Loucy (cell line): ENCODE measurements at regions not wholly inside any gene's neighbourhood (a gene's known extent, or its start where the extent isn't known, plus 50 kb on each side); places are given as distances from the start of the nearest gene placed in this dataset.

ENCODE experiments used
- H2AFZ ChIP-seq: fragments of 200-600 bp; sonication (generic); 2 replicates; pipeline ENCODE4 v1.6.0; 2016; ENCODE audit warnings: antibody characterized with exemption, mild to moderate bottlenecking, low read length, moderate library complexity
- H3F3A ChIP-seq: fragments of 200-600 bp; 2 replicates; pipeline ENCODE4 v1.6.0; 2016; ENCODE audit warnings: antibody characterized with exemption, low read depth, mild to moderate bottlenecking
- H3K27me3 ChIP-seq: fragments of 200-600 bp; sonication (generic); 2 replicates; pipeline ENCODE4 v1.6.1; 2014; ENCODE audit warnings: low read length, mild to moderate bottlenecking; ENCODE audit not compliant: insufficient read depth, poor library complexity, severe bottlenecking
- H3K36me3 ChIP-seq: fragments of 200-600 bp; sonication (generic); 2 replicates; pipeline ENCODE4 v1.6.1; 2016; ENCODE audit warnings: low read length; ENCODE audit not compliant: insufficient read depth
- H3K4me1 ChIP-seq: fragments of 200-600 bp; sonication (generic); 2 replicates; pipeline ENCODE4 v1.5.1; 2014; ENCODE audit warnings: low read length, mild to moderate bottlenecking; ENCODE audit not compliant: insufficient read depth, poor library complexity, severe bottlenecking
- H3K4me2 ChIP-seq: fragments of 200-600 bp; sonication (generic); 2 replicates; pipeline ENCODE4 v1.6.0; 2014; ENCODE audit warnings: antibody characterized with exemption, low read length, low read depth, mild to moderate bottlenecking; ENCODE audit not compliant: poor library complexity, severe bottlenecking
- H3K4me3 ChIP-seq: fragments of 200-600 bp; sonication (generic); 2 replicates; pipeline ENCODE4 v1.5.1; 2014; ENCODE audit warnings: low read length, mild to moderate bottlenecking, mixed read lengths; ENCODE audit not compliant: poor library complexity, severe bottlenecking
- H3K79me2 ChIP-seq: fragments of 200-600 bp; sonication (generic); 2 replicates; pipeline ENCODE4 v1.6.1; 2014; ENCODE audit warnings: low read length; ENCODE audit not compliant: insufficient read depth
- H3K9ac ChIP-seq: fragments of 200-600 bp; sonication (generic); 2 replicates; pipeline ENCODE4 v1.6.0; 2014; ENCODE audit warnings: mild to moderate bottlenecking, low read depth, low read length, moderate library complexity; ENCODE audit not compliant: poor library complexity, severe bottlenecking
- H3K9me2 ChIP-seq: fragments of 200-600 bp; sonication (generic); replicated peaks from 2 replicates; pipeline ENCODE4 v1.6.1; 2016; ENCODE audit warnings: low read depth, low read length, mixed read lengths
- H3K9me3 ChIP-seq: fragments of 200-600 bp; sonication (generic); 2 replicates; pipeline ENCODE4 v1.6.1; 2014; ENCODE audit warnings: mild to moderate bottlenecking, antibody characterized with exemption, low read length, low read depth; ENCODE audit not compliant: insufficient read depth
- H4K20me1 ChIP-seq: fragments of 200-600 bp; sonication (generic); 2 replicates; pipeline ENCODE4 v1.6.0; 2014; ENCODE audit warnings: antibody characterized with exemption, low read length, mild to moderate bottlenecking; ENCODE audit not compliant: insufficient read depth, poor library complexity, severe bottlenecking
- CTCF ChIP-seq: fragments of 200-600 bp; sonication (generic); conservative IDR thresholded peaks from 2 replicates; pipeline ENCODE4 v1.5.1; 2014; ENCODE audit warnings: mild to moderate bottlenecking, antibody characterized with exemption, low read length
- EZH2phosphoT487 ChIP-seq: fragments of 200-600 bp; IDR thresholded peaks from 2 replicates; pipeline ENCODE4 v1.6.1; 2018; ENCODE audit warnings: antibody characterized with exemption, mild to moderate bottlenecking, moderate library complexity, borderline replicate concordance

DNA sequence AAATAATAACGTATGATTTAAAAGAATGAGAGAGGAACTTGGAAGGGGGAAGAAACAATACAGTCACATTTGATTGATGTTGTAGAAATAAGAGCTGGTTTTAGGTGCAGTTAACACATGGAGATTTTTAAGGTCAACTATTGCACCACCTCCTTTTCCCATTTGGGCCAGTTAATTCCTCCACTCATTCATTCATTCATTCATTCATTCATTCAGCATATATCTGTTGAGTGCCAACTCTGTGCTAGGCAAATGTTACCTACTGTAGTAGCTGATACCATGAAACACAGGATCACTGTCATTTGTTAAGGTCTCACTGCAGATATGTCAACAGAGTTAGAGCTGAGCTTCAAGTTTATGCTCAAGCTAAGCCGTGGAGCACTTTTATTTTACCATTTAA, 115.7 kb upstream of the ARID2 start:
- H3K4me2 ChIP-seq: no peak overlapping the region
- no peak overlapping the region for H3K9ac ChIP-seq
- no peaks in the 10 kb centered on the region for H3K79me2 ChIP-seq
- H4K20me1 ChIP-seq: no peaks in the 10 kb centered on the region
- no peaks in the 10 kb centered on the region for H3K9me2 ChIP-seq
- H3K4me3 ChIP-seq: no peak overlapping the region
- no peak overlapping the region for H2AFZ ChIP-seq
- peaks cover 6% of the 10 kb centered on the region for H3K4me1 ChIP-seq
- TF ChIP-seq CTCF: no peak
- no peak for TF ChIP-seq EZH2phosphoT487
- H3K9me3 ChIP-seq: no peaks in the 10 kb centered on the region
- H3K27me3 ChIP-seq: no peaks in the 10 kb centered on the region
- H3F3A ChIP-seq: no peaks in the 10 kb centered on the region
- H3K36me3 ChIP-seq: no peaks in the 10 kb centered on the region

- Histone ChIP-seq H3K4me3 (no peak overlapping the region), H3K9ac (no peak overlapping the region), H2AFZ (no peak overlapping the region), H3K36me3 (no peaks in the 10 kb centered on the region), H4K20me1 (no peaks in the 10 kb centered on the region), H3K9me2 (no peaks in the 10 kb centered on the region), H3F3A (no peaks in the 10 kb centered on the region), H3K79me2 (no peaks in the 10 kb centered on the region), H3K9me3 (no peaks in the 10 kb centered on the region), H3K27me3 (no peaks in the 10 kb centered on the region), H3K4me2 (no peak overlapping the region), H3K4me1 (peaks cover 6% of the 10 kb centered on the region)
- TF ChIP-seq CTCF: no peak
- no peak for TF ChIP-seq EZH2phosphoT487
Observed at GRCh38 chr12:45615268-45615667, 114.2 kb upstream of the ARID2 start.

- Histone ChIP-seq H3K9me2 (no peaks in the 10 kb centered on the region), H3K4me3 (no peak overlapping the region), H3K9me3 (no peaks in the 10 kb centered on the region), H3K4me2 (no peak overlapping the region), H4K20me1 (no peaks in the 10 kb centered on the region), H3F3A (no peaks in the 10 kb centered on the region), H3K27me3 (no peaks in the 10 kb centered on the region), H3K4me1 (peaks cover 6% of the 10 kb centered on the region), H2AFZ (no peak overlapping the region), H3K79me2 (no peaks in the 10 kb centered on the region), H3K9ac (no peak overlapping the region), H3K36me3 (no peaks in the 10 kb centered on the region)
- TF ChIP-seq CTCF (no peak), EZH2phosphoT487 (no peak)
Observed at GRCh38 chr12:45619736-45620135, 109.8 kb upstream of the ARID2 start.
